ENCODE measurements at regions not wholly inside any gene's neighbourhood (a gene's known extent, or its start where the extent isn't known, plus 50 kb on each side); places are given as distances from the start of the nearest gene placed in this dataset.

- TF ChIP-seq CTCF (IDR thresholded peaks at IDR 0.05; ENCODE audit: low read depth, low read length, missing input control), result no peak
- no peak for TF ChIP-seq MAX (IDR thresholded peaks at IDR 0.05)
- TF ChIP-seq TAF1 (conservative IDR thresholded peaks at IDR 0.05), result no peak
- TF ChIP-seq HNF4A (conservative IDR thresholded peaks at IDR 0.05), result no peak
Measured at GRCh38 chr11:82450996-82451395, 282.7 kb downstream of the FAM181B start.

Measured in liver (tissue), 3 donors.